ENCODE measurements at regions not wholly inside any gene's neighbourhood (a gene's known extent, or its start where the extent isn't known, plus 50 kb on each side); places are given as distances from the start of the nearest gene placed in this dataset.

DNA sequence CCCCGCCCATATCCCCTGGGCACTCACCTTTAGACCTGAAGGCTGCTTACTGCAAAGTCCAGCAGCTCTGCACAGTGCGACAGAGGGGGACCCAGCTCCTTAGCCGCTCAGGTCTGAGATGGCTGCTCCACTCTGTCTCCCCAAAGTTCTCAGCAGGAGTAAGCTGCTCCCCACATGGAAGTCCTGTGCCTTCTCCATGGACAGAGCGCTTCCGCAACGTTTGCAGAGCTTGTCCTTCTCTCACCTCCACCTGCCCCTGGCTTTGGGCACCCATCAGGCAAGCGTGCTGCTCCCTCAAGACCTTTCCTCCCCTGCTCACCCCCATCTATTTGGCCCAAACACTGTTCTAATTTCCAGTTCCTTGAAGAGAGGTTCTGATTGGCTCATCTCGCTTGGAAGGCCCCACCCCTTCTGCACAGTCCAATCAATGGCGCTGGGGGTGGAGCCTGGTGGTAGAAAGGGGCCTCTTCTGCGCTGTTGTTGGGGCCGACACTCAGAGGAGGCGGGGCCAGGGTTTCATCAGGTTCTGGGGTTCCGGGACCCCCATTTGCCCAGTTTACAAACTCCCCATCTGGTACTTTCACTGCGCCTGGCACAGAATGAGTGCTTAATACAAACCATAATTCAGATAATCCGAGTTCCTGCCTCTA is 137.2 kb downstream of the CYLD start:
- H3K27me3 ChIP-seq (ENCODE audit: insufficient read depth in 3 of 3, low read length in 2 of 3) = peaks cover 3 to 5% (median 5%) of the 10 kb centered on the region in 3 donors
- no peak for DNase-seq
- intact Hi-C loops (cut with DNase I) = no loop called here
- 82 to 86% (median 84%) methylated on average over 15 of the region's 15 CpGs for WGBS, 3 donors
- TF ChIP-seq, protein P1, sequence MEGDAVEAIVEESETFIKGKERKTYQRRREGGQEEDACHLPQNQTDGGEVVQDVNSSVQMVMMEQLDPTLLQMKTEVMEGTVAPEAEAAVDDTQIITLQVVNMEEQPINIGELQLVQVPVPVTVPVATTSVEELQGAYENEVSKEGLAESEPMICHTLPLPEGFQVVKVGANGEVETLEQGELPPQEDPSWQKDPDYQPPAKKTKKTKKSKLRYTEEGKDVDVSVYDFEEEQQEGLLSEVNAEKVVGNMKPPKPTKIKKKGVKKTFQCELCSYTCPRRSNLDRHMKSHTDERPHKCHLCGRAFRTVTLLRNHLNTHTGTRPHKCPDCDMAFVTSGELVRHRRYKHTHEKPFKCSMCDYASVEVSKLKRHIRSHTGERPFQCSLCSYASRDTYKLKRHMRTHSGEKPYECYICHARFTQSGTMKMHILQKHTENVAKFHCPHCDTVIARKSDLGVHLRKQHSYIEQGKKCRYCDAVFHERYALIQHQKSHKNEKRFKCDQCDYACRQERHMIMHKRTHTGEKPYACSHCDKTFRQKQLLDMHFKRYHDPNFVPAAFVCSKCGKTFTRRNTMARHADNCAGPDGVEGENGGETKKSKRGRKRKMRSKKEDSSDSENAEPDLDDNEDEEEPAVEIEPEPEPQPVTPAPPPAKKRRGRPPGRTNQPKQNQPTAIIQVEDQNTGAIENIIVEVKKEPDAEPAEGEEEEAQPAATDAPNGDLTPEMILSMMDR (IDR thresholded peaks at IDR 0.05) = no peak
- H3K9me3 ChIP-seq = no peaks in the 10 kb centered on the region
- H3K36me3 ChIP-seq (ENCODE audit: insufficient read depth in 1 of 2, low read depth in 1 of 2) = no peaks in the 10 kb centered on the region
- no peak overlapping the region for H3K27ac ChIP-seq
- no peaks in the 10 kb centered on the region for H3K4me1 ChIP-seq
- ATAC-seq = no peak
- H3K4me3 ChIP-seq = no peak overlapping the region

DNA sequence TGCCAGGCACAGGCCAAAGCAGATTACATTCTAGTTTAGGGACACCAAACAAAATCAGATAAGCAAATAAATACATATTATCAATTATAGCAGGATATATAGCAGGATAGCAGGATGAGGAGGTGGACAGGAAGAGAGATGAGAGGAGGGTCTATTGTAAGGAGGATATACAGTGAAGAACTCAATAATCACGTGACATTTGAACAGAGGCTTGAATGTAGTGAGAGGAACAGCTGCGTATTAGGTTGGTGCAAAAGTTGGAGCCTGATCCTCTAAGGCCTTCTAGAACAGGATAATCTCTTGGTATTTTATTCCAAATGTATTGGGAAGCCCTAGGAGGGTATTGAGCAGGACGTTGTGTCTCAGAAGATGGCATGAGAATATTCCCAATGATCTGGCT is 136.7 kb downstream of the CYLD start:
- intact Hi-C loops (cut with DNase I) = no loop called here
- H3K36me3 ChIP-seq (ENCODE audit: insufficient read depth in 1 of 2, low read depth in 1 of 2) = no peaks in the 10 kb centered on the region

DNA sequence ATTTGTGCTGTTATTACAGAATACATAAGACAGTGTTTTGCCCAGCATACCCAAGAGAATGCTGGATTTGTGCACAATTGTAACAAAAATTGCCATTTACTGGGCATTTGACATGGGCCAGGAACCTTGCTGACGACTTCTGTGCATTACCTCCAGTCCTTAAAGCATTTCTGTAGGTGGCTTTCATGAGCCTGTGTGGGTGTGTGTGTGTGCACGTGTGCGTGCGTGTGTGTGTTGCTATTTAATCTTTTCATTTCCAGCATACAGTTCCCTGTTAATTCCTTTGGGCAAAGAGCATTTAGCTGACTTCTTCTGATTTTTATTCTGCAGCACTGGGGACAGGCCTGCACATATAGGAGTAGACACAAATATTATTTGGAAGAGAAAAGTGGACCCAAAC is 134.4 kb downstream of the CYLD start:
- 82 to 83% (median 83%) methylated on average over 4 of the region's 4 CpGs for WGBS, 3 donors
- TF ChIP-seq, protein P1 (IDR thresholded peaks at IDR 0.05) = no peak
- H3K4me3 ChIP-seq = no peak overlapping the region

More for the DNA sequence above, 136.7 kb downstream of the CYLD start:
- Histone ChIP-seq H3K9me3 (no peaks in the 10 kb centered on the region), H3K27ac (no peak overlapping the region), H3K4me3 (no peak overlapping the region), H3K27me3 (ENCODE audit: insufficient read depth in 3 of 3, low read length in 2 of 3) (peaks cover 3 to 5% (median 5%) of the 10 kb centered on the region in 3 donors), H3K4me1 (no peaks in the 10 kb centered on the region)
- 39 to 51% (median 43%) methylated on average over 3 of the region's 3 CpGs for WGBS, 3 donors
- ATAC-seq (no peak), DNase-seq (no peak)
- TF ChIP-seq, protein P1 (IDR thresholded peaks at IDR 0.05) = no peak

DNA sequence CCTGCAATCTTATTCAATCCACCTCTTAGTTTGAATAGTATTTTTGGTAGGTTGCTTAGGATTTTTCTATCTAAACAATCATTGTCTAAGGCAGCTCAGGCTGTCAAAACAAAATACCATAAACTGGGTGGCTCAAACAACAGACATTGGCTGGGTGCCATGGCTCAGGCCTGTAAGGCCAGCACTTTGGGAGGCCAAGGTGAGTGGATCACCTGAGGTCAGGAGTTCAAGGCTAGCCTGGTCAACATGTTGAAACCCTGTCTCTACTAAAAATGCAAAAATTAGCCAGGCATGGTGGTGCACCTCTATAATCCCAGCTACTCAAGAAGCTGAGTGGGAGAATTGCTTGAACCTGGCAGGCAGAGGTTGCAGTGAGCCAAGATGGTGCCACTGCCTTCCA is 126.7 kb downstream of the CYLD start:
- Histone ChIP-seq H3K36me3 (ENCODE audit: insufficient read depth in 1 of 2, low read depth in 1 of 2) (no peaks in the 10 kb centered on the region), H3K4me1 (no peaks in the 10 kb centered on the region), H3K4me3 (no peak overlapping the region), H3K27me3 (ENCODE audit: insufficient read depth in 3 of 3, low read length in 2 of 3) (no peaks in the 10 kb centered on the region), H3K27ac (no peak overlapping the region), H3K9me3 (peaks cover 16% of the 10 kb centered on the region)
- ATAC-seq (no peak), DNase-seq (no peak)
- TF ChIP-seq, protein P1 (IDR thresholded peaks at IDR 0.05) = no peak
- intact Hi-C loops (cut with DNase I) = no loop called here

More for the DNA sequence above, 134.4 kb downstream of the CYLD start:
- Histone ChIP-seq H3K27me3 (ENCODE audit: insufficient read depth in 3 of 3, low read length in 2 of 3) (peaks cover 3 to 5% (median 3%) of the 10 kb centered on the region in 3 donors), H3K27ac (no peak overlapping the region), H3K9me3 (peaks cover 16% of the 10 kb centered on the region), H3K4me1 (no peaks in the 10 kb centered on the region), H3K36me3 (ENCODE audit: insufficient read depth in 1 of 2, low read depth in 1 of 2) (no peaks in the 10 kb centered on the region)
- intact Hi-C loops (cut with DNase I) = no loop called here
- no peak for ATAC-seq
- DNase-seq = no peak

DNA sequence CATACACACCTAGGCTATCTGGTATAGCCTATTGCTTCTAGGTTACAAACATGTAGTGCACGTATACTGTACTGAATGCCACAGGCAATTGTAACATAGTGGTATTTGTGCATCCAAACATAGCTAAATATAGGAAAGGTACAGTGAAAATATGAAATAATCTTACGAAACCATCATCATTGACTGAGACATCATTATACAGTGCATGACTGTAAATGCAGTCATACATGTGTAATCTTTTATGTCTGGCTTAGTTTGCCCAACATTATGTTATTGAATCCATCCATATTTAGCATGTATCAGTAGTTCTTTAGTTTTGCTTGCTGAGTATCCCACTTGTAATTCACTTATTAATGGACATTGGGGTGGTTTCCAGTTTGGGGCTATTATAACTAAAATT is 124.9 kb downstream of the CYLD start:
- Histone ChIP-seq H3K9me3 (peaks cover 2% of the 10 kb centered on the region), H3K4me1 (no peaks in the 10 kb centered on the region), H3K27ac (no peak overlapping the region), H3K36me3 (ENCODE audit: insufficient read depth in 1 of 2, low read depth in 1 of 2) (no peaks in the 10 kb centered on the region), H3K27me3 (ENCODE audit: insufficient read depth in 3 of 3, low read length in 2 of 3) (no peaks in the 10 kb centered on the region), H3K4me3 (no peak overlapping the region)
- intact Hi-C loops (cut with DNase I) = no loop called here
- 86 to 94% (median 90%) methylated on average over 2 of the region's 2 CpGs for WGBS, 3 donors
- DNase-seq (no peak), ATAC-seq (no peak)
- TF ChIP-seq, protein P1 (IDR thresholded peaks at IDR 0.05) = no peak
